HG03095 (cell line): ENCODE measurements at regions not wholly inside any gene's neighbourhood (a gene's known extent, or its start where the extent isn't known, plus 50 kb on each side); places are given as distances from the start of the nearest gene placed in this dataset.

Experiments used
- ATAC-seq: cut with Tn5 transposase; IDR thresholded peaks from one replicate; pipeline ENCODE4 v1.9.1; 2021; ENCODE audit warnings: moderate library complexity; ENCODE audit not compliant: unreplicated experiment

DNA sequence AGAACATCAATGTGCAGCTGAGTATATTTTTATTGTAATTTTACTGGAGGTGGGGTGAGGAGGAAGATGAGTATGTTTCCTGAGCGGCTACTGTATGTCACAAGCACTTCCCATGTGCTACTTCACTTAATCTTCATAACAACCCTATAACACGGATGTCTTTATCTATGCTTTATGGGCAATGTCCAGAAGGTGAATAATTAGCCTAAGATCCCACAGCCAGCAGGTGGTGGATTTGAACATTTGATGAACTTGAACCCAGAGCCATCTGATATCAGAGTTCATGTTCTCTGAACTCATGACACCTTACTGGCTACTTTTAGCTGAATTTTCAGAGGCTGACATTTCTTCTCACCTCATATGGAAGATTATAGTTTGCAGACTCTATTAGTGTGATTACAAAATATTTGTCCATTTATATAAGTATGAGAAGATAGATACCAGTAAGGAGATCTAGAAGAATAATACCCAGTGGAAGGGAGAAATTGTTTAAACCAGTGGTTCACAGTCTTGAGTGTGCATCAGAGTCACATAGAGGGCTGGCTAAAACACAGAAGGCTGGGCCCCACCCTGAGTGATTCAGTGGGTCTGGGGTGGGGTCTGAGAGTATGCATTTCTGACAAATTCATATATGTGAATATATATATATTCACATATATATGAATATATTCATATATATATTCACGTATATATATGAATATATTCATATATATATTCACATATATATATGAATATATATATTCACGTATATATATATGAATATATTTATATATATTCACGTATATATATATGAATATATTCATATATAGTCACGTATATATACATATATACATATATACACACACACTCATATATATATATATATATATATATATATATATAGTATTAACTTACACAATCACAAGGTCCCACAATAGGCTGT is 164.4 kb upstream of the NR3C1 start:
- ATAC-seq, result no peak

DNA sequence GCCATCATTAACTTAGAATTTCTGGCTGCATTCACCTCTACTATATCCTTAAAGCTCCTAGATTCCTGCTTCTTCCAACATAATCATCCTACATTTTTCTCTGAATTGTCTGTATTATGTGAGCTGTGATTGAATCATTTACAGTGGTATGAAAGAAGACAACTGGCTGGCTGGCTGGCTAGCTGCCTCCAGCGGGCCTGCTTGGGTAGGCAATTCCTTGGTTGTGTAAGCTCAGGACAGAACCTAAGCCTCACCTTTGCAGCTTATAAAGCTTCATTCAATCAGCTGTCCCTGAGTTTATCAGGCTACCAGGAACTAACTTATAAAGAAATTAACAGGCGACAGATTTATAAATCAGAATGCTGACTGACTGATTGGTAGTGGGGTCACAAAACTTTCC is 162.7 kb upstream of the NR3C1 start:
- no peak for ATAC-seq

DNA sequence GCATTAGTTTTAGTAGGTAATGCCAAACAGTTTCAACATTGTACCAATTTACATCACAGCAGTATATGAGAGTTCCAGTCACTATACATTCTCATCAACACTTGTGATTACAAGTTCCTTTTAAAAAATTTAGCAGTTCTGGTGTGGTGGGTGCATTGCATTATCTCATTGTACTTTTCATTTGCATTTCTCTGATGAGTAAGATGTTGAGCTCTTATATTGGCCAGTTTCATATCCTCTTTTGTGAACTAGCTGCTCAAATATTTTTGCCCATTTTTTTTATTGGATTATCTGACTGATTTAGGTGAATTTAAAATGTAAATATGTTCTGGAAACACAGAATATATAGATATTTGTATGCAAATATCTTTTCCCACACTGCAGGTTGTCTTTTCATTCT is 160.9 kb upstream of the NR3C1 start:
- ATAC-seq, result peak; percentile 95

DNA sequence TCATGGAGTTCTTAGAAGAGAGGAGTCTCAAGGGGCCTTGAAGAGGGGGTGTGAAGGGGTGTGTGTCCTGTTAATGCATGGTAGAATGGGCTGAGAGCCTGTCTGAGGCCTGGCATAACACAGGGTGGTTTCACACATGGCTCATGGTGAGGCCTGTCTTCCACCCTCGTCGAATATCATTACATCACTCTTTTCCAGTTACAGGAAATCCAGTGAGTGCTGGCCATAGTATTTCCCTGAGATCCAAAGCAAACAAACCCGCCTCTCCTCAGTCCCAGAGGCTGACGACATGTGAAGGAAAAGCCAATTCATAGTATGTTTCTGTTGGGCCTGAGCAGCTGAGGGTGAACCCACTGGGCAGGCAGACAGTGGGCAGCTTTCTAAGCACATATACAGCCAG is 159.4 kb upstream of the NR3C1 start:
- ATAC-seq, result no peak

DNA sequence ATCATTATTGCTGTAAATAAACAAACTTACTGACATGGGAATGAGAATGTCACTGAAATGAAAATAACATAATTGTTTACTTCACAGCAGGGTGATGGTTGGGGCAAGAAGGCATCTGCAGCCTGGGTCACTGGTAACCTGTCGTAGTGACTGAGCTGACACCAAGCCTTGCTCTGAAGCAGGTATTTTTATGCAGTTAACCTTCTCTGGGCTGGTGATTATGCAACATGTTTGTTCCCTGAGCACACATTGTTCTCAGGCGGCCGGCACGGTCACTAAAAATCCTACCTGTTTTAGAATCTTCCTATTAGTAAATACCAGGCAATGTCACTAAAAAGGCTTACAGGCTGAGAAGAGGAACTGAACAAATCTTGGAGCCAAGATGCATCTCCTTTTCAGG is 157.7 kb upstream of the NR3C1 start:
- ATAC-seq, result no peak

DNA sequence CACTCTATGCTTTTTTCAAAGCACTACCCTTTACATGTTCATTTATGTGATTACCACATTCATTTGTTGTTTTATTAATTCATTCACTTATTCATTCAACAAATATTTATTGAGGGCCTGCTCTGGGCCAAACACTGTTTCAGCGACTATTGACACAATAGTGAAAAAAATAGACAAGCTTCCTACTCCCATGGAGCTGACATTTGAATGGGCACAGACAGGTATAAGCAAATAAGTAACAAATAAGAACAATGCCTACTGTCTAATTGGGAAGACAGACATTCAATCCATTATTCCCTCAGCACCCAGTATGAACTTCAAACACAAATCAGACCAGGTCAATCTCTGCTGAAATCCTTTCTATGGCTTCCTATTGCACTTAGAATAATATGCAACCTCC is 156.9 kb upstream of the NR3C1 start:
- ATAC-seq, result no peak

DNA sequence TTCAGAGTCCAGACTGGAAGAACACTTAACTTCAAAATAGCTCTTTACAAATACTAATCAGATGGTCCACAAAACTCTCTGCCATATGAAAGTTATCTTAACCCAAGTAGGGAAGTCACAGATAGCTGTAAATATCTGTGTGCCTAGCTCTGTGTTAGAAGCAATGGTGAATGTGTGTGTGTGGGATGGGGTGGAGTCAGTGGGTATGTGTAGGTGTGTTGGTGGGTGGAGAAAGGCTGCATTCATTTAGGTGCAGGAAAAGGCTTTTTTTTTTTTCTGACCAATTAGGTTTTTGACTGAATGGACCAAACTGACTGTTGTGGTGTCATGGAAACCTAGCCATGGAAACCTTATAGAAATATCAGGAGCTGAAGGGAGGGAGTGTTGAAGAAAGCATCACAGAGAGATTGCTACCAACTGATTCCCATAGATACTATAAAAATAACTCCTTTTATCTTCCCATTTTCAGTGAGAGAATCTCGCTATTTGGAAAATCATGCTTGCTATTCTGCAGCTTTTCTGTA is 156.2 kb upstream of the NR3C1 start:
- no peak for ATAC-seq

DNA sequence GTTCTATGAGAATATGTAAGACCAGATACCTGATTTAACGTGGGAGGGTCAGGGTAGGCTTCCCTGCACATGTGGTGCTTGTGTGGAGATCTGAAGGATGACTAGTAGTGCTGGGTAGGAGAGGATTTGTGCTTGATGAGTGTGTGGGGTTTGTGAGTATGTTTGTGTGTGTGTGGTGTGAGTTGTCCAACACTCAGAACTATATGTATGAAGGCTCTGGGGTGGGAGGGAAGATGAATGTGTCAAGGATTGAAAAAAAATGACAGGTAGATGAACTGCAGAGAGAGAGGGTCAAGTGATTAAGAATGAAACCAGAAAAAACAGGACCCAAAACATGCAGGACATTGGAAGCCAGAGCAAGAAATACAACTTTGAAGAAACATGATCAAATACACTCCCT is 154.6 kb upstream of the NR3C1 start:
- no peak for ATAC-seq

DNA sequence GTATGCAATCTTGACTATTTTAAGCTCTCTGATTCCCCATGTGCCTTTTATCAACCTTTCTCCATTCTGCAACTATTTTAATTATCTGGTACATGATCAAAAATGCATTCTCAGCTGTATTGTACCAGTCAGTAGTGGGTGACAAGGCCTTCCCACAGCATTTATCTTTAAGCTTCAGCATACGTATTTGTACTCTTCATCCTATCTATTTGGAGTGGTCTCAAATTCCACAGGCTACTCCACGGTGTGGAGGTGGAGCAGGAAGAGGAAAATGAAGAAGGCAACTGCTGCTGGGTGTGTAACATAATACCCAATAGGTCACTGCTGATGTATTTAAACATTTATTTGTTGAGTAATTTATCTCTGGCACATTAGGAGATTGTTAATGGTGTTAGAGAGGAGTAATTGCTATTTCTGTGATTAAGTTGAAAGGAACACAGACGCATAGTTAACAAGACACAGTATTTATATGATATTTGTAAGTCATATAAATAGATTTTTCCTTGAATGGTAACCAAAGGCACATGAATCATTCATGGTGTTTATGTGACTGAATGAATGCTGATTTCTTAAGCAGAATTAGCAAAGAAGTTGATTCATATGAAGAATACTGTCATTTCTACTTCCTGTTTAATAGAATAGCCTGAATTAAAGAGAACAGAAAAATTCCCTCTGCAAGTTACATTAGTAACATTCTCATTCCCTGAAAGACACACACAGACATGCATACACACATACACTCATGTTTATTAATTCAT is 153.8 kb upstream of the NR3C1 start:
- ATAC-seq, result no peak

DNA sequence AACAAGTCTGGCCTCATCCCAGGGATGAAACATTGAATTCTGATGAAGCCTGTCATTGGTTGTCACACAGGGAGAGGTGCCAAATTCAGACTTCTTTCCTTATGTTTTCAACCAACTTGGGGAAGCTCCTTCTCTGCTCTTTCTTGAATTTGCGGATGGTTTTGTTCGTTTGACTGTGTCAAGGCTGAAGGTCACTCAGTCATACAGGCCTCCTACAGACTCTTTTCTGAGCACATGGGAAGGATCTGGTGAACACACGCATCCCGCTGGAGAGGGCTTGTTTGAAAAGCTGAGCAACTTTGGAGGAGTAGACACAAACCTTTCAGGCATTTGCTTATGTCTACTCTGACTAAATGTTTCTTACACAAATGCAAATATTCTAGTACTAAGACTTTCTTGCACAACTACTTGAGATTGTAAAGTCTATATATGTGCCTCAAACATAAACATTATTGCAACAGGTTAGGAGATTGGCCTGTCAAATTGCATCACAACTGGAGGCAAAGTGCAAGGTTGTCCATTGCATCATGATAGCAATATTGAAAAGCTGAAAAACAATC is 151.5 kb upstream of the NR3C1 start:
- ATAC-seq, result no peak

DNA sequence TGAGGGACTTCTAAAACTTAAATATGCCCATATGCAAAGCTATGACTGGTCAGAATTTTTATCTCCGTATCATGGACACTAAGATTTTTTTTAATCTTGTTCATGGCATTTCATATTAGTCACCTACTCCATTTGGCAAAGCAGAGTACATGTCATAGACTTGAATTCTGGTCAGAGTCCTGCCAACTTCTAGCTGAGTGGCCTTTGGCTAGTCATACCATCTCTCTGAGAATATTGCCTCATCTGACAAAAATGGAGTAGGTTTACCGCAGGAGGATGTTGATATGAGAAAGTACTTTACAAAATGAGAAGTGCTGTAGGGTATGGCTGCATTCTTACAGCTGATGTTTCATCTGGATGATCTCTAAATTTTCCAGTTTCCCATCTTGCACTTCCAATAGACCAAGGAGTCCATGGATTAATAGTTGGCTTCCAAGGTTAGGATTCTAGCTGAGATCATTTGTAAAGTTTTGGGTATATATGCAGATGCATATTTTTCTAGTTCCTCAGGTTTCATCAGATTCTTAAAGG is 150.8 kb upstream of the NR3C1 start:
- ATAC-seq, result no peak

DNA sequence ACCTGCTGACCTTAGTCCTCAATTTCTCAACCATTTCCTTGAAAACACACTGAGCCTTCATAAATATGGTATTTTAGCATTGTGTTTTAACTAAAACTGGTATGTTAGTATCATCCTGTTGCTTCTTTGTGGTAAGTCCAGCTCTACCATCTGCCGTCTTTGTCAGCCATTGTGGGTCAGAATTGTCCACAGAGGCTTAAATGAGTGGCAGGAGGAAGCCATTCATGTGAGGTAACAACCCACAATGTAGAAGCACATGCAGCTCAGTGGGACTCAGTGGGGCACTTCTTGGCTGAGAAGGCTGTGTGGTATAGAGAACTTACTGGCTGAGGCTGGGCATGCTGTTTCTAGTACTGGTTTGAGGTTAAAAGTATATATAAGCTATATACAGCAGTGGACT is 149.2 kb upstream of the NR3C1 start:
- ATAC-seq, result no peak

DNA sequence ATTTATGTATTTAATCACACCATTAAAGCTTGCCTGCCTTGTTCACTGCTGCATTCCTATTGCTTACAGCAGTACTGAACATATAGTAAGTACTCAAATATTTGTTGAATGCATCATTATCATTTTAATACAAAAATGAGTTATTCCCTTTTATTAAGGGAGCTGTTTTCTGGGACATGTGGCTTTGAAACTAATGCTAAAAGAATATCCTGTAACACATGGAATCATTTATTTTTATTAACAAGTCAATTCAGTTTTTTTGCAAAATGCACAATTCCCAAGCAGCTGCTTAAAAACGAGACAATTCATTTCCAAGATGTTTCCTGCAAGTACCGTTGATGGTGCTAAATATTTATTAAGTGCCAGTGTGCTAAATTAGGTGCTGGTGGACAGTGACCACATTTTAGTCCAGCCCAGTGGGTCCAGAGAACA is 148.3 kb upstream of the NR3C1 start:
- no peak for ATAC-seq

DNA sequence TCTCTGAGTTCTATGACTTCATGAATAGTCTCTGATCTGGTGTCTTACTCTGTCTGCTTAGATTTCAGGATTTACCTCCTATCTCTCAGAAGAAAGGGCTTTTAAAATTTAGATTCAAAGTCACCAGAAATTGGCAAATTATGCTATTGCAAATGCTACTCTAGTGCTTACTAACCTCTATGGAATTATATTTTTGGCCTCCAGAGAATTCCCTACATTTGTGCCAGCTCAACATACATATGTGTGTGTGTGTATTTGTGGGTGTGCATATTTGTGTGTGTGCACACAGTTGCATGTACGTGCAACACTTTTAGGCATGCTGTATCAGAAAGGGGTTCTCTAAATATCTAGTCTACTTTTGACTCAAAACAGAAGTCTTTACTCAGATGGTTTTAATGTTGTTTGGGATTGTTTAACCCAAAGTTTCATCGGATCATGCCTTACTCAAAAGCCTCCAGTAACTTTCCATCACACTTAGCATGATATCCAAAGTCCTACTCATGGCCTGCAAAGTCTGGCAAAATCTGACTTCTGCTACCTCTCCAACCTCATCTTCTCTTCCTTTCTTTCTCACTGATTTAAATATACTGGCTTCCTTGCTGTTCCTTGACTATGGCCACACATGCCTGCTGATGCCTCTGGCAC is 147.6 kb upstream of the NR3C1 start:
- no peak for ATAC-seq

DNA sequence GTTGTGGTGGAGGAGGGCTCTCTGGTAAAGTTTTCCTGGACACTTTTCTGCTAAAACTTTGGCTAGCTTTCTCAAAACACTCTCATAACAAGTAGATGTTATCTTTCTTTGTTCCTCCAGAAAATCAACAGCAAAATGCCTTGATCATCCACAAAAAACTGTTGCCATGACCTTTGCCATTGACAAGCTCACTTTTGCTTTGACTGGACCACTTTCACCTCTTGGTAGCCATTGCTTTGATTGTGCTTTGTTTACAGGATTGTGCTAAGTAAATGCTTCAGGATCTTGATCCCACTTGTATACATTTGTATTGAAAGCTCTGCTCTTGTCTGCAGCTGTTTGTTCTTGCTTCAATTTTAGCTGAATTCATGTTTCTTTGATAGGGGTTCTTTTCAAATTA is 143.9 kb upstream of the NR3C1 start:
- ATAC-seq, result no peak

DNA sequence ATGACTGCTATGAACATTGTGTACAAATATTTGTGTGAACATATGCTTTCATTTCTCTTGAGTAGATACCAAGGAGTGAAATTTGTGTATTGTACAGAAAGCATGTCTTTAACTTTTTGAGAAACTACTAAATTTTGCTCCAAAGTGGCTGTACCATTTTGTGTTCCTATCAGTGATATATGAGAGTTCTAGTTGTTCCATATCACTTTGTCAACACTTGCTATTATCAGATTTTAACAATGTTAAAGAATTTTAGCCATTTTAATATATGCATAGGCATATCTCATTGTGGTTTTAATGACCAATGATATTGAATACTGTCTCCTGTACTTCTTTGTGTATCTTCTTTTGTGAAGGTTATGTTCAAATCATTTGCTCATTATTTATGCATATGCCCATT is 142.9 kb upstream of the NR3C1 start:
- no peak for ATAC-seq

DNA sequence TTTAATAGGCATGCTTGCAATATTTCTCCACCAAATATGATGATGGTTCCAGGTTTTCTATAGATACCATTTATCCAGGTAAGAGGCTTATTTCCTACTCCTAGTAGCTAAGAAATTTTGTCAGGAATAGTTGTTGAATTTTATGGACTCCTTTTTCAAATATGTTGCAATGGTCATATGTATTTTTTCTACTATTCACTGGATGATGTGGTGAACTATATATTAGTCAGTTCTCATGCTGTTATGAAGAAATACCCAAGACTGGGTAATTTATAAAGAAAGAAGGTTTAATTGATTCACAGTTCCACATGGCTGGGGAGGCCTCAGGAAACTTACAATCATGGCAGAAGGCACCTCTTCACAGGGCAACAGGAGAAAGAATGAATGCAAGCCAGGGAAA is 141.1 kb upstream of the NR3C1 start:
- no peak for ATAC-seq

DNA sequence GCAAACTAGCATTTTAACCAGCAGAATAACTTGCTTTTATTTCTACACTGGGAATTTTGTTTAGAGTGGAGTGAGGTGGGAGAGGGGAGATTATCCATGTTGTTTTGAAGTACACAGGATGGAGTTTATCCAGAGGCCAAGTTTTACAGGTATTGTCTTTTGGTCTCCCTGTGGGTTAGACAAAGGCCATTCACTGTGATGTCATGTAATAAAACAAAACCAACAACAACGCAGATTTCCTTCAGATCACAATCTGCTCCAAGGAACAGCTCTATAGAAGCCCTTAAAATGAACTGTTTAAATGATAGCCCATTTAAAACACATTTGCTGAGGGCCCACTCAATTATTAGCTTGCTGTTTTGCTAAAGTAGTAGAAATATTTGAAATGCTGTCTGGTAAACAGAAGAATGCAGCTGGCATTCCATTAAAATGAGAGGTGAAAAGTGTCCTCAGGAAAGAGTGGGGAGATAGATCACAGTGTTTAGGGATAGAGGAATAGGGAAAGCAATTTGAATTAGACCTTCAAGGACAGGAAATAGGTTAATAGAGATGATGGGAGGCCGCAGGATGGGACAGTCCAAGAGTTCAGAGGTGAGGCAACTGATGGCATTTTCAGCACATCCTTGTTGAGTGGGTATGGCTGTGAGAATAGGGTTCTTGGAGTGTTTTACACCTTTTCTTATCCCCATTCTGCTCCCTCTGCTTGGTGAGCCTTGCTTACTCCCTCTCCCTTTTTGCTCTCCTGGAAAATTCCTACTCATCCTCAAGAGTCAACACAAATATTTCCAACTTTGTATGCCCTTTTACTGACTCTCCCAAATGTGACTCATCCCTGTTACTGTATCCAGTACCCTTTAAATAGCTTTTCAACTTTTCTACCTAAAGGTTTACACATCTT is 140.1 kb upstream of the NR3C1 start:
- ATAC-seq, result no peak

DNA sequence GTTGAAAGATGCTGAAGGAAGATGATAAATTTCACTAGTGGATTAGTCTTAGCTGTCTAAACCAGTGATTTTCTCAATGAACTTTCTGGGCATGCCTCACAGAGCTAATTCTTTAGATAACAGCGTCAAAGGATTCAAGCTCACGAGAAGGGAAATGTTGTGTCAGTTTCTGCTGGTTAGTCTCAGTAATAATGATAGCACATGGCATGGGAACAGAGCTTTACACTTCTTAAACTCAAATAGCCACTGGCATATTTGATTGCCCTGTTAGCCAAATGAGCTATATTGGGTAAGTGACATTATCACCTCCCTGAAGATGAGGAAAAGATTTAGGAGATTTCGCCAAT is 139.3 kb upstream of the NR3C1 start:
- ATAC-seq, result no peak
